GM19023 (cell line): ENCODE measurements at regions not wholly inside any gene's neighbourhood (a gene's known extent, or its start where the extent isn't known, plus 50 kb on each side); places are given as distances from the start of the nearest gene placed in this dataset.

Experiments used
- ATAC-seq: cut with Tn5 transposase; IDR thresholded peaks from one replicate; pipeline ENCODE4 v1.9.1; 2021; ENCODE audit warnings: mild to moderate bottlenecking, moderate library complexity; ENCODE audit not compliant: unreplicated experiment

GRCh38 chr22:47651216-47651987 is 889.0 kb downstream of the TBC1D22A start:
- no peak for ATAC-seq

DNA sequence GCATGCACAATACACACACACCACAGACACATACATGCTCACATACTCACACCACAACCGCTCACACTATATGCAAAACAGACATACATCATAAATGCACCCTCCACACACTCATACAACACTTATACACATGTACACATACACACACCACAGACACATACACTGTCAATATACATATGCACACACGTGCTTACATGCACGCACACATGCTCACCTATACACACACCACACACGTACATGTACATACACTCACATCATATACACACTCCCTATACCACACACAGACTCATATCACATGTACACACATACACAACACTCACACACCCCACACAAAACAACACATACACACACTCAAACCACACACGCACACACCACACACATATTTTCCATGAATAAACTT is 885.3 kb downstream of the TBC1D22A start:
- no peak for ATAC-seq

DNA sequence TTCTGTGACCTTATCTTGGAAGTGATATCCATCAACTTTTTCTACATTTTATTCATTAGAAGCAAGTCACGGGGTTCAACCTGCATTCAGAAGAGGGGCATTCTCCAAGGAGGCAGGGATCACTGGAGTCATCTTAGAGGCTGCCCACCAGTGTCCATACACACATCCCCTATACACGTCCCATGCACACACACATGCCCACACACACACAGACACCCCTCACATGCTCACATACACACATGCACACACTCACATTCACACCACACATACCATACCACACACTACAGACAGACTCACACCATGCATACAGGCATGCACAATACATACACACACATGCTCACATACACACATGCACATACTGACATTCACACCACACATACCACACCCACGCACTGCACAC is 884.7 kb downstream of the TBC1D22A start:
- no peak for ATAC-seq

- ATAC-seq: no peak
Observed at GRCh38 chr22:47645923-47646322, 883.5 kb downstream of the TBC1D22A start.

GRCh38 chr22:47645450-47645914 is 883.0 kb downstream of the TBC1D22A start:
- ATAC-seq: no peak

DNA sequence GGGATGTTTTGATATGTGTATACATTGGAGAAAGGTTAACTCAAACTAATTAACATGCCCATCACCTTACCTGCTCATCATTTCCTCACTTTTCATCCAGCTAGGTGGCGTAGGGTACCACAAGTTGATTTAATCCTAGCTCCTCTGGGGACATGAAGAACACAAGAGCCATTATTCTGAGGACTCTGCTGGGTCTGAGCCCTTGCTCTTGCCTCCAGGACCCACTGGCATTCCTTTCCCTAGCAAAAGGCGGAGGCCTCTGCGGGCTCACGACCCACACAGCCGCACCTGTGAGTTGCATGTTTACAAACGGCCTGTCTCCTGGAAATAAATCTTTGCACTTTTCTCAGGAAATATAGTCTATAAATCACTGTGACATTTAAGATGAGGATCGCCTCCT is 871.9 kb downstream of the TBC1D22A start:
- no peak for ATAC-seq

DNA sequence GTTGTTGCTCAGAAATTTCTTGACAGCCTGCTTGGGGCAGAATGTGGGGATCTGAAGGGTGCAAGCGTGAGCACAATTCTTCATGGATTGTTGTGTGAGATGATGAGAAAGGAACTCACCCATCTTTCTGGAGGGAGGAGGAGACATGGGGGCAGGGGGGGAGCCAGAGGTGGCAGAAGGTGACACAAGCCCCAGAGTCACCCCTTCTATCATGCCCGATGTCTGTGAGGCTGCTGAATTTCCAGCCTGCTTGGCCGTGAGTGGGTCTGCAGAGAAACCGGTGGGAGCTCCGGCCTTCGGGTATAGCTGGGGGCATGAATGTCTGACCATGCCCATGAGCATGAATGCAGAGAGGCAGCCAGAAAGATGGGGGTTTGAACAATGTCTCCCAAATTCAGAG is 870.7 kb downstream of the TBC1D22A start:
- ATAC-seq: no peak

DNA sequence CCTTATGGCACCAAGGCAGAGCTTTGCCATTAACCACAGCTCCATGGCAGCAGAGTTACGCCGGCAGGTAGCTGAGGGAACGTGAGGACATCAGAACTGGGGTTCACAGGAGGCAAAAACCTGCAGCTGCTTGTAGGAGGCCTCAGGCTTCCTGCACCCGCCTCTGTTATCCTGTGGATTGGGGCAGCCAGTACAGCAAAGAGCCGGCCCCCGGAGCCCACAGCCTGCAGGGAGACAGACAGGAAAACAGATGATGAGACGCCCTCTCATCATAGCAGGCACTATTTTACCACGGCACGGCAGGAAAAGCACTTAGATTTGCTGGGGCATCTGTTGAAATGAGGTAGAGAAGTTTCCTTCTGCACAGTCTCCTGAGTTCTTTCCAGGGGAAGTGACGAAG is 870.3 kb downstream of the TBC1D22A start:
- no peak for ATAC-seq

DNA sequence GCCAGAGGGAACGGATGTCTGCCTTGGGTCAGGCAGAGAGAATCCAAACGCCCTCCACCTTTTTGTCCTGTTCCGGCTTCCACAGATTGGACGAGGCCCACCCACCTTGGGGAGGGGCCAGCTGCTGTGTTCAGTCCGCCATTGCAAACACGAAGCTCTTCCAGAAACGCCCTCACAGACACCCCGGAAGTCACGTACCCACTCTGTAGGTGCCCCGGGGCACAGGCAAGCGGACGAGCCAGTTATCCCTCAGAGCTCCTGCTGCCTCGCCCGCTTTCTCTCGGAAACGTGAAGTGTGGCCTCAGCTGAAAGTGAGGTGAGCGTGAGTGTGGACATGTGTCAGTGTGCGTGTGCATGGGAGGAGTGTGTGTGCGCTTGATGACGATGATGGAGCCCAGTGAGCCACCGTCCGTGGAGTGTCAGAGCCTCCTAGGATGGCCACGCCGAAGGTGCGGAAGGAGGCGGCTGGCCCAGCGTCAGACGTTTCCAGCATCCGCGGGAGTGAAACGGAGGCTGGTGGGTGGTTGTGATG is 869.2 kb downstream of the TBC1D22A start:
- no peak for ATAC-seq

GRCh38 chr22:47630741-47631534 is 868.5 kb downstream of the TBC1D22A start:
- no peak for ATAC-seq

DNA sequence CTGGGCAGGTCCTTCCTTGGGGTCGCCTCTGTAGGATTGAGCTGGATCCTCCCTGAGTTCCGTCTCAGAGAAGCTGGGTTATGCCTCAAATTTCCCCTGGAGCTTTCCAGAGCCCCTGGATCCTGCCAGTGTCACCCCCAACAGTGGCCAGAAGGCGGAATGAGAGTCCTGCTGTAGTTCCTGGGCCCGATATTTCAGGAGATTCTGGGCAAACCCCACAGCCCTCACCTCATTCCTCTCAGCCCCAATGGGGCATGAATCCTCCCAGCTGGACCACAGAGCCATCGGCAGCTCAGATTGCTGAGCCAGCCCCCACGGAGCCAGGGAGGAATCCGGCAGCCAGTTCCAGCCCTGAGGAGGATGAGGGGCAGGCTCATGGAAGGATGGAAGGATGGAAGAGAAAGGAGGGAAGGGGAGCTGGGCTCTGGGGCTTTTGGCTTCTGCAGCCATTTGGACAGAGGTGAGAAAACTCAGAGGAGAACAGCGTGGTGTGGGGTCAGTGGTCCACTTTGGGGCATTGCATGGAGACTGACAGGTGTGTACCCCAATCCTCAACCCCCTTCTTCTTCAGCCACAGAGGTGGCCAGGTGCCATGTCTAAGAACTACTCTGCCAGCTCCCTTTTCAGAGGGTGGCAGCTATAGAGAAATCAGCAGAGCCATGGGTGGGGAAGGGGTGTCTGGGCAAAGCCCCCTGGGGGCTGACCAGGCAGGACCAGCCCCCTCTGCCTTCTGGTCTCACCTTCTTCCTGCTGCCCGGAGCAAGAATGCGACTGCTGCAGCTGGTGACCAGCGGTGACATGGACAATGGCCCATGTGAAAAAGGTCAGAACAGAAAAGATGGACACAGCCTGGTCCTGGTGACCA is 867.6 kb downstream of the TBC1D22A start:
- ATAC-seq: no peak

DNA sequence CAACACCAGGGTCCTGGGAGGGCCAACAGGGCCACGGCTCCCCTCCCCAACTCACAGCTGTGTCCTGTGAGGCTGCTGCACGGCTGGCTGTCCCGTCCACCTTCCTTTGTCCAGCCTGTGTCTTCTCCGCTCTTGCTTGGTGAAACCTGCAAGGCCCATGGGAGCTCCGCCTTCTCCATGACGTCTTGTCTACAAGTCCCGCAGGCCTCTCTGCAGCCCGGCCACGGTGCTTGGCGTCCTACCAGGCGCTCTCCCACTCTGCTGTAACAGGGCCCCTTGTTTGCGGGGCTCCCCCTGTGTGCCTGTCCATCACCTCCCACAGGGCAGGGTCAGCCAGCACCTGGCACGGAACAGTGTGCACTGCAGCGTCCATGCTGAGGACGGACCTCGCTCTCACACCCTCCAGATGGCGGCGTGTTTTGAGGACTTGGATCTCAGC is 866.8 kb downstream of the TBC1D22A start:
- ATAC-seq: no peak

- ATAC-seq: no peak
Observed at GRCh38 chr22:47628477-47629272, 866.2 kb downstream of the TBC1D22A start.

DNA sequence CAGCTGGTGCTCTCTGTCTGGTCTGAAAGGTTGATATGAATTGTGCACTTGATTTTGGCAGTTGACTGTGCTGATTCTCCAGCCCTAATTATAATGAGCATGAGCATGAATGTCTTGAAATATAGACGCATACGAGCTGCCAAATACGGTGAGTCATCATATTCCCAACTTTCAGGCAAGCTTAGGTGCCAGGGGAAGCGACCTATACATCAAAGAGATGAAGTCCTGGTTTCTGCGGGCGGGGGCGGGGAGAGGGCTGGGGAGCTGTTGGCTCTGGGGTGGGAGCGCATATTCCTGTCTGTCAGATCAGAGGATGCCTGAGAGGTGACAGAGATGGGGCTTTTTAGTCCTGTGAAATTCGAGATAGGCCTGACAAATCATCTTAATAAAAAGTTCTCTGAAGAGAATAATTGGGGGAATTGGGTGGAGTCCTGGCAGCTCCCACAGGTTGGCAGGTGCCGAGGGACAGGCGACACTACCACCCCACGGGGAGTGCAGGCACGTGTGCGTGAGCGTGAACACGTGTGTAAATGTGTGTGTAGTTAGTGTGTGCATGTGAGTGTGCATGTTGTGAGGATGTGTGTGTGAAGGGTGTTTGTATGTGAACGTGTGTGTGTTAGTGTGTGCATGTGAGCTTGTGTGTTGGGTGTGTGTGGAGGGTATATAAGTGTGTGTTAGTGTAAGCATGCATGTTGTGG is 865.3 kb downstream of the TBC1D22A start:
- no peak for ATAC-seq

DNA sequence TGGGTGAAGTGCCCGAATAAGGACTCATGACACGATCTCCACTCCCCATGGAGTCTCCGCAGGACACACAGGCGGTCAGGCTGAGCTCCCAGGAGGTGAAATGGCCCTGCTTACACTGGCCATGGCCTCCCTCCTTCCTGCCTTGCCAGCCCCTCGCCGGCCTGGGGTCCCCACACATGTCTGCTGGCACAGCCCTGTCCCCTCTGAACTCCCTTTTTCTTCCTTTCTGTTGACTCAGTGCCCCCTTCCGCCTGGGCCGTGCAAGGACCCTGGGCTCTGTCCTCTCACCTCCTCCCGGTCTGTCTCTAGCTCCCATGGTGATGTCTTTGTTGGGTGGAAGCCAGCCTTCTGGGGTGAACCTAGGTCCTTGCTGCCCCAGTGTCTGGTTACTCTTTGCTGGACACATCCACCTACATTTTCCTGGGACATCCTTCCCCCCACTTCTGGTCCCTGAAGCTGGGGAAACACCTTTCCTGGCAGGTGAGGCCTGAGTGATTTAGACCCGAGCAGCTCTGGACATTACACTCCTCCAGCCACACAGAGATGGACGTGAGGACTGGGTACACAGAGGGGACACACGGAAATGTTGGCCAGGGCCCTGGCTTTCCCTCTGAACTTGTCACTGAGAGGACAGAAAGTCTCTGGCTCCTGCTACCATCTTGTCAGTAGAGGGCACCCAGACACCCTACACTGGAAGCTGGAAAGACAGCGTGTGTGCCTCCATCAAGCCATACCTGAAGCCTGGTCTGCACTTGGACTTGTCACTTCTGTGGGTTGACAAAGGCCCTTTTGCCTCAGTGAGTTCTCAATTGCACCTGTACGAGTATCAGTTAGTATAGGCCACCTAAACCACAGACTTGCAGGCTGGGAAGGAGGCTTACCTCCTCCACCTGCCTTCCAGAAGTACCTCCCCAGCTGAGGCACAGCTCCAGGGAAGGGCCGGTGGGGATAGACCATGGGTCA is 864.3 kb downstream of the TBC1D22A start:
- no peak for ATAC-seq

- no peak for ATAC-seq
Observed at GRCh38 chr22:47625531-47626427, 863.3 kb downstream of the TBC1D22A start.

DNA sequence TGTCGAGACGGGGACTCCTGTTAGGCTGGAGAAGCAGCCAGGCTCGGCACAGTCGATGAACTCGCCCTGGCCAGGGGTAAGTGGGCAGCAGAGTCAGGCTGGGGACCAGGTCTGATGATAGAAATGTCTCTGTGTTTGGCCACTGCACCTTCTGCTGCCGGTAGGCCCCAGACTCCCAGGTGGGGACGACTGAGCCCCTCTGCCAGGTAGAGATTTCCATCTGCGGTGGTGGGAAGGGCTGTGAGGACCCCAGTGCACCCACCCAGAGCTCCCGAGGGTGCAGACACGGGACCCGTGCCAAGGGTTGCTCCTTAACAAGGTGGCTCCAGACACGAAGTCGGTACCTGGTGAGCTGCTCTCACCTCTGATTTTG is 862.5 kb downstream of the TBC1D22A start:
- no peak for ATAC-seq
